HG02678 (cell line): ENCODE measurements at regions not wholly inside any gene's neighbourhood (a gene's known extent, or its start where the extent isn't known, plus 50 kb on each side); places are given as distances from the start of the nearest gene placed in this dataset.
"Not testable (repeated sequence)": the region's sequence is repeated elsewhere in the genome, so short reads cannot be mapped to it uniquely, and the experiment has no call there.

ENCODE experiments used
- ATAC-seq: cut with Tn5 transposase; IDR thresholded peaks from one replicate; pipeline ENCODE4 v1.9.1; 2021; ENCODE audit warnings: mild to moderate bottlenecking, moderate library complexity; ENCODE audit not compliant: unreplicated experiment

- ATAC-seq, result no peak
These were observed 157.1 kb upstream of the GRK3 start for GRCh38 chr22:25407226-25407858.

DNA sequence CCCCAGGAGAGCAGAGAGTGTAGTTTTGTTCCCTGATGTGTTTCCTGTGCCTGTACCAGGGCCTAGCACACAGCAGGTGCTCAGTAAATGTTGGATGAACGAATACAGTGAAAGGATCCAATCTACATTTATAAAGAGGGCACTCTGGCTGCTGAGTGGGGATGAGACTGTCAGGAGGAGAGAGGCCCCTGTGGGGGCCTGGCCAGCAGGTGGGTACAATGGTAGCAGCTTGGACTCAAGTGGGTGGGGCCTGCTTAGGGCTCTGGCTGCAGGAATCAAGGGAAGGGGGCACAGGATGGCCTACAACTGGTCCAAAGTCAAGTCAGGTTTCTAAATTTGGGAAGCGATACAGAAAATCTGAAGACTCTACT, 156.6 kb upstream of the GRK3 start:
- ATAC-seq, result no peak

DNA sequence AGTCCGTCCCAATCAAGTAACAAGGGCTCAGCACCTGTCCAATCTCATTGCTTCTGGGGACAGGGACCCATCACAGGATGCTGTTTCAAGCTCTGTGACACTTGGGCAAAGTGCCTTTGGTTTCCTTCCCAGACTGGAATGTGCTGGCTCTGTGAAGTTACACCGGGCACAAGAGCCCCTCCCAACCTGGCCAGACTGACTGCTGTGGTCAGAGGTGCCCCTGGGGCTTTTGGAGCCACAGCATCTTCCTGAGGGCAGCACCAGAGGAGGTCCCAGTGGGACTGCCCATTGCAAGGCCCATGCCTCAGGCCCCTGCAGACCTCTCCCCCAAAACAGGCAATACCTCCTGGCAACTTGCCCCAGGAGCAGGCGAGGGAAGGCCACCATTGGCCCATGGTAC, 155.2 kb upstream of the GRK3 start:
- no peak for ATAC-seq

DNA sequence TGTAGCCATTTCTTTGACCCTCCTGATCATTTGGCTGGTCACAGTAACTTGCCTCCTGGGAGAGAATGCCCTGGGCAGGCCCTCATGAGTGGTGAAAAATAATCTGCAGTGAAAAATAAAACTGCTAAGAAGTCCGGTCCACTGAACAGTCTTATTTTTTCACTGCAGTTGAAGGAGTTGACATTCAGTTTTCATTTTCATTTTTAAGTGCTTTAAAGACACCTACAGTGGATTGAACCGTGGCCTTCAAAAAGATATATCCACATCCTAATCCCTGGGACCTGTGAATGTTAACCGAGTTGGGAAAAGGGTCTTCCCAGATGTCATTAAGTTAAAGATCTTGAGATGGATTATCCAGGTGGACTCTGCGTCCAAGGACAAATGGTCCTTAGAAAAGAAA, 153.6 kb upstream of the GRK3 start:
- no peak for ATAC-seq

GRCh38 chr22:25413620-25414019, 150.9 kb upstream of the GRK3 start:
- no peak for ATAC-seq

DNA sequence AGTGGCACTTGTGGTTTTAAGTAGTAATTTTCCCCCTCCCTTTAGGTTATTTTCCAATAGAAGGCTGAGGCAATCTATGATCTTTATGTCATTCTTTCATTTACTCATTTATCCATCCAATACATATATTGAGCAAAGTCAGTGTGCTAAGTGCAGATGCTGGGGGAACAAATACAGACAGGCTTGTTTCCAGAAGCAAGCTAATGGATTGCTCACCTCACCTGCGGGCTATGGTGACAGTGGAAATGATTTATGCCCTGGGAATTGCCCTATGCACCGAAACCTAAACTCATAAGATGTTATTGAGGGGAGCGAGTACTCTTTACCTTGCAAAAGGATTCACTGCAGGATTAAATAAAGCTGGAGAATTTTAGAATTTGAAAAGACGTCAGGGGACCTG, 148.7 kb upstream of the GRK3 start:
- not testable (repeated sequence) for ATAC-seq

- not testable (repeated sequence) for ATAC-seq
These were observed 146.6 kb upstream of the GRK3 start for GRCh38 chr22:25417826-25418225.

DNA sequence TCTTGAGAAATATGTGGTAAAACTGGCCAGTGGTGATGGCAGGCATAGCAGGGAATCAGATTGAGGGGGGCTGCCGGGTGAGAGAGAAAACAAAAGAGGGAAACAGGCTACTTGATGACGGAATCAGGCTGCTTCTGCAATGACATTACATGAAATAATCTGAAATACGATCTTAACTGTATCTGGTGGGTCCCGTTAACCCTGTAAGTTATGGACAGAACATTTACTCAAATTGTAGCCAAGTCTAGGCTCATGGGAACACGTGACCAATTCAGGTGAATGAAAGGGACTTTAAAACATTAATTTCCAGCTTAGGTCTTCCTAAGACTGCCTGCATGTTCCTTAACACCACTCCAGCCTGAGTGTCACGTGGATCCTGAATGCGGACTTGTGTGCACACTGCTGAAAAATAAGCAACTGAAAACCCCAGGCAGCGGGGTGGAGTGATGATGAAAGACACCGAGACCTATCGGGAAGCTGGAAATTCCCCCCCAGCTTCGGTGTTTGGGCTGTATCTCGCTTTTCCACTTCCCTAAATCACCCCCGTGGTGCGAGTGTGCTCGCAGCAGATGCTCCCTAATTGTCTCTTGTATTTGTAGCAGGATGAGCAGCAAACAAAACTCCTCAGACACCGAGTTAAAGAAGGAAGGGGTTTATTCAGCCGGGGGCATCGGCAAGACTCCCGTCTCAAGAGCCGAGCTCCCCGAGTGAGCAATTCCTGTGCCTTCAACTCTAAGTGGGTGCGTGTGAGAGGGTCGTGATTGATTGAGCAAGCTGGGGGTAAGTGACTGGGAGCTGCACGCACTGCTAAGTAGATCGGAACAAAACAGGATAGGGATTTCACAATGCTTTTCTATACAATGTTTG, 145.0 kb upstream of the GRK3 start:
- no peak for ATAC-seq

- ATAC-seq, result not testable (repeated sequence)
These were observed 144.4 kb upstream of the GRK3 start for GRCh38 chr22:25420114-25420441.

DNA sequence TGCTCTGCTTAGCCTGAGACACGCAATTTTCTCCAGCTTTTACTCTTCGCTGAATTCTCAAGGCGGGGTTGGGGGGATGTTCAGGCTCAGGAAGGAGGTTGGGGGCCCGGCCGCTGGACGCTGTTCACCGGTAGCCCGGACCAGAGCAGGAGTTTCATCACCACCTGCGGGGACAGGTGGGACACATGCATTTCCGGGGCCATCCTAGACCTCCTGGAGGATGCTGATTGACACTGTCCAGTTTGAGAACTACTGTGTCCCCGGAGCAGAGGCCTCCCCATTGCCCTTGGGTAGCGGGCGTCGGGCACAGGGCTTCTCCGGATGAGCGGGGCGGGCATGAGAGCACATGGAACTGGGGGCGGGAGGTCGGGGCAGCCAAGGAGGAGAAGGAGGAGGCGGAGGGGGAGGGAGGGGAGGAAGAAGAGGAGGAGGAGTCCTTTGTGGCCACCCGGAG, 144.0 kb upstream of the GRK3 start:
- ATAC-seq, result no peak

DNA sequence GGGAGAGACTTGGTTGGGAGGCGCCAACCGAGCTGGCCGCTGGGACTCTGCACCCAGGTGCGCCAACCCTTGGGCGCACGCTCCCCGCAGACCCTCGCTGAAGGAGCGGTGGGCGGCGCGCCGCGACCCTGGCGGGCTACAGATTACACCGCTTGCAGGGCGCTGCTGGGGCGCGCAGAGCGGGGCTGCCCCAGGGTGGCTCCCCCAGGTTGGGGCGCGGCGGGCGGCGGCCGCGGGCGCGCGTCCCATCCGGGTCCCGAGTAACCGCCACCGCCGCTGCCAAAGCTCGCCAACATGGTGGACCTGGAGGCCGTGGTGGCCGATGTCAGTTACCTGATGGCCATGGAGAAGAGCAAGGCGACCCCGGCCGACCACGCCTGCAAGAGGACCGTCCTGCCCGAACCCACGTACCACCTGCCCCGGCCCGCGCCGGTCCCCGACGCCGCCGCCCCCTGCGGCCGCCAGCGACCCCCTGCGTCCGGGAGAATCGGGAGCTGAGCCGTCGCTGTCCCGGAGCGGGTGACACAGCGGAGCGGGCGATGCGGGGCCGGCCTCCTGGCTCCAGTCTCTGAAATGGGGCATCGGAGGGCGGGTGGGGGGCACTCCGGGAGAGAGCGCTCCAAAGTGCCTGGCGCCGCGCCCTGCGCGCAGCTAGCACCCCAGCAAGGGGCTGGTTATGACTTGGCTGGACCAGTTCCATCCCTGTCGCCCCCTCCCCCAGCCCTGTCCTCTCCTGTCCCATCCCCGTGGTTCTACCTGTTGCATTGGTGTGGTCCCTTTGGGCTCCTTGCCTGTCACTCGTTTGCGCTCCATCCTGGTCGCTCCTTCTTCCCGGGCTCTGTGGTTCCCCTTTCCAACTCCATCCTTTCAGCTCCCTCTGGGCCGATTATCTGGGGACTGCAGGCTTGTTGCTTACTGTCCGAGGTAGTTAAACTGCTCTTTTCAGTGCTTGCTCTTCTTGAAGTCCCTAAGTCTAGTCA, 143.3 kb upstream of the GRK3 start:
- ATAC-seq, result no peak

- not testable (repeated sequence) for ATAC-seq
These were observed 137.8 kb upstream of the GRK3 start for GRCh38 chr22:25426530-25427308.

GRCh38 chr22:25431637-25432342, 132.7 kb upstream of the GRK3 start:
- not testable (repeated sequence) for ATAC-seq

- not testable (repeated sequence) for ATAC-seq
These were observed 131.0 kb upstream of the GRK3 start for GRCh38 chr22:25433381-25433970.

DNA sequence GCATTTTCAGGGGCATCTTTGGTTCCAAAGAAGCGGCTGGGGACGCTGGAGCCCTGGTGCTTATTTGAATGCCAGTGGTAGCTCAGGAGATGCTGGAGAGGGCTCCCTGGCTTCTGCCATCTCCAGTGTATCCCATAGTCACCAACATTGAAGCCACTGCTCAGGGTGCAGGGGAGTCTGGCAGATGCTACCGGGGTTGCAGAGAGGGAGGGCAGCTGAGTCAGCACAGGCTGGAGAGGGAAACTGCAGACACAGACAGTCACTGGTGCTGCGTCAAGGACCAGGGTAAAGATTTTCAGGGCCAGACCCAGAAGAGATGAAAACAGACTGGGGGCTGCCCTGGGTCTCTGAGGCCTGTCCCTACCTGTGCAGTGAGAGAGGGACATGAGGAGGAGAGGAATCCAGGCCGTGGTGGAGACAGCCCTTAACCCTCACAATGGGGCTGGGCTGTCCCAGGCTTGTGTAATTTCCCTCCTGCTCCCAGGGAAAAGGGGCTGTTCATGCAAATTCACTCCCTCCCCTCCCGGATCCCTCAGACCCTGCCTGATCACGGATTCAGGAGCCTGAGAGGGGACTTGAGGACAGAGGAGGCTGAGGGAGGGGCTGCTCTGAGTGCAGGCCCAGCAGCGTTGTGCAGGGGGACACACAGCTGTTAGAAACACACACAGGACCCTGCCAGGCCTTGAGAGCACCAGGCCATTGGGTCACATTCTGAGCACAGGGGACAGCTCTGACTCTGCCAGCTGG, 126.9 kb upstream of the GRK3 start:
- no peak for ATAC-seq

DNA sequence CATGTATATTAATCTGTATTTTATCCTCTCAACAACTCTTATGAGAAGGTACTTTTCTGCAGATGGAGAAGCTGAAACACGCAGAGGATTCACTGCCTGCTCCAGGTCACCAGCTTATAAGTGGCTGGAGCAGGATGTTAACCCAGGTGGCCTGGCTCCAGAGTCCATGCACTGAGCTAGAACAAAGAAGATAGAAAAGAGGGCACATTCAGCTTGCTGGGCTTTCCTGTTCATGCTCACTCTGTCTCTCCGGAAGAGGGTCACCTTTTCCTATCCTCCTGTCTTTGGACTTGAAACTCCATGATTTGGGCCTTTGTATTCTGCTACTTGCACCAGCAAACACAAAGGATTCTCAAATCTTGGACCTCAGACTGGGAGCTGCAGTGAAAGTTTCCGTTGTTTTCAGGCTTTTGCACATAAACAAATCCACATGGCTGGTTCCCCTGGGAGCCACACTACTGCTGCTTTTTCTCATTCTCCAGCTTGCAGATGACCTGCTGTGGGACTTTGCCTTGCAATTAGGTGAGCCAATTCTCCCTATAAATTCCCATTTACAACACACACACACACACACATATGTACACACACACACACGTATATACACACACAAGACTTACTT, 117.3 kb upstream of the GRK3 start:
- ATAC-seq, result no peak

DNA sequence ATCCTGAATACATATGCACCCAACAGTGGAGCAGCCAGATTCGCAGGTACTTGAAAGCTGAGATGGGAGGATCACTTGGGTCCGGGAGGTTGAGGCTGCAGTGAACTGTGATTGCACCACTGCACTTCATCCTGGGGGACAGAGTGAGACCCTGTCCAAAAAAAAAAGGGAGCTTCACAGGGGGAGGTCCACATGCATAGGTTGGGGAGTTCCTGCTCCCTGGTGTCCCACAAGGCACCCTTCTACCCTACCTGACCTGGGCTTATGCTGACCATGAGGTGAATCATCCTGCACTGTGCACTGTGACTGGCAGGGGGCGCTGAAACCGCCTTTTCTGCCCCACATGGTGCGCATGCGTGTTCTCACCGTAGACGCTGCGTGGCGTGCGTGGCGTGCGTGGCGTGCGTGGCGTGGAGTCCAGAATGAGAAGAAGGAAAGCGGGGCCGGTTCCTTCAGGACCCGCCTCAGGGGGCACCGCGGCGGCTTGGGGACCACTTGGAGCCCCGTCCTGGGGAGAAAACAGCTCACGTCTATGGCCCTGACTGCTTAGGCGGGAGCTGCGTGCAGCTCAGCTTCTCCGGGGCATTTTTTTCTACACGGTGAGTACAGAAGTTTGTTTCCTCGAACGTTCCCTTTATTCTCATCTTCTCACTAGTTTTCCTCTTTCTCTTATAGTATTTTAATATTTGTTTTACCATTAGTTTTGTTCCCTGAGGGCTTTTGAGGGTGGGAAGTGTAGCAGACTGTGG, 116.6 kb upstream of the GRK3 start:
- peak; percentile 89 for ATAC-seq
